HepG2 (cell line): ENCODE measurements at regions not wholly inside any gene's neighbourhood (a gene's known extent, or its start where the extent isn't known, plus 50 kb on each side); places are given as distances from the start of the nearest gene placed in this dataset.

Experiments
- ATAC-seq: fragments of 200-7000 bp; cut with Tn5 transposase; 3 replicates; pipeline ENCODE4 v1.9.1; 2020; ENCODE audit warnings: mild to moderate bottlenecking, moderate library complexity
- BruUV-seq: library from RNA; stranded (reverse); fragments of 400-500 nt; replicated peaks from 2 replicates; lab custom pipeline; 2021; lab: Mats Ljungman, UMichigan
- CTCF ChIA-PET: fragments of 300-600 bp; formaldehyde crosslinking; extraction: SDS; loops from one replicate; lab custom pipeline; 2021; ENCODE audit warnings: low total read pairs, inconsistent platforms, low intra/inter-chr PET ratio; lab: Yijun Ruan, JAX
- POLR2A ChIA-PET: fragments of 350-600 bp; sonication (Branson Sonifier 250); formaldehyde crosslinking; loops from one replicate; lab custom pipeline; 2020; ENCODE audit warnings: antibody characterized with exemption, inconsistent platforms; lab: Yijun Ruan, JAX
- DNase-seq: peaks from one replicate; pipeline ENCODE4 v3.0.0-alpha.2; 2015; ENCODE audit warnings: low spot score
- FAIRE-seq: peaks from 3 replicates; lab custom pipeline; 2011; peaks lifted over from hg19 to GRCh38; lab: Jason Lieb, UNC
- H2AFZ ChIP-seq: one replicate; pipeline ENCODE4 v1.6.1; 2011; ENCODE audit warnings: low read length, inconsistent platforms
- H3K27ac ChIP-seq: fragments of 300-600 bp; 3 replicates; pipeline ENCODE4 v1.8.0; 2011; ENCODE audit warnings: mixed run types, mild to moderate bottlenecking, mixed read lengths, low read length, inconsistent platforms; ENCODE audit not compliant: insufficient read depth; ENCODE audit errors: extremely low read length
- H3K27me3 ChIP-seq, 2 experiments: fragments of 200-600 bp in 1 of 2; 2 replicates in 1 of 2; 3 replicates in 1 of 2; pipeline versions ENCODE4 v1.6.0 to v1.8.0; 2011; ENCODE audit warnings: low read length in 2 of 2, mild to moderate bottlenecking in 2 of 2, moderate library complexity in 2 of 2, inconsistent platforms in 1 of 2; ENCODE audit not compliant: insufficient read depth in 2 of 2, control insufficient read depth in 1 of 2
- H3K36me3 ChIP-seq, 2 experiments: fragments of 200-600 bp in 1 of 2; replicated peaks in 1 of 2; 2 replicates in 1 of 2; 3 replicates in 1 of 2; pipeline versions ENCODE4 v1.5.1 to v1.8.0; 2011; ENCODE audit warnings: low read length in 2 of 2, inconsistent platforms in 1 of 2; ENCODE audit not compliant: insufficient read depth in 2 of 2, control insufficient read depth in 1 of 2
- H3K4me1 ChIP-seq: 2 replicates; pipeline ENCODE4 v1.5.1; 2012; ENCODE audit warnings: low read length, inconsistent platforms; ENCODE audit not compliant: insufficient read depth
- H3K4me2 ChIP-seq: 2 replicates; pipeline ENCODE4 v1.6.0; 2011; ENCODE audit warnings: low read depth, low read length, inconsistent platforms
- H3K4me3 ChIP-seq, 3 experiments: fragments of 200-600 bp in 1 of 3; sonication (generic), shearing (Covaris generic) in 1 of 3; replicated peaks in 1 of 3; 2 replicates each; pipeline ENCODE4 v1.5.1; 2011 to 2016; ENCODE audit warnings: low read length in 3 of 3, inconsistent platforms in 2 of 3, low read depth in 2 of 3, mild to moderate bottlenecking in 2 of 3, control low read depth in 1 of 3, mixed read lengths in 1 of 3; ENCODE audit not compliant: insufficient read depth in 1 of 3
- H3K79me2 ChIP-seq: one replicate; pipeline ENCODE4 v1.6.1; 2011; ENCODE audit warnings: low read length, inconsistent platforms; ENCODE audit not compliant: insufficient read depth
- H3K9ac ChIP-seq: 2 replicates; pipeline ENCODE4 v1.6.0; 2011; ENCODE audit warnings: mild to moderate bottlenecking, low read depth, low read length, inconsistent platforms; ENCODE audit not compliant: insufficient read depth
- H3K9me3 ChIP-seq: 2 replicates; pipeline ENCODE4 v1.5.1; 2012; ENCODE audit warnings: mild to moderate bottlenecking, low read length
- H4K20me1 ChIP-seq: 2 replicates; pipeline ENCODE4 v1.6.0; 2011; ENCODE audit warnings: inconsistent platforms, mild to moderate bottlenecking, low read length, moderate library complexity; ENCODE audit not compliant: insufficient read depth
- DDIT3 ChIP-seq: sonication (generic); formaldehyde crosslinking; IDR thresholded peaks from 2 replicates; pipeline ENCODE4 v1.4.0; 2020; ENCODE audit warnings: mild to moderate bottlenecking, missing genetic modification reagents
- HOXA7 ChIP-seq: sonication (generic); formaldehyde crosslinking; IDR thresholded peaks from 2 replicates; pipeline ENCODE4 v1.8.1; 2022; ENCODE audit warnings: mild to moderate bottlenecking, missing genetic modification reagents, moderate library complexity
- KDM2A ChIP-seq: sonication (generic); formaldehyde crosslinking; IDR thresholded peaks from 2 replicates; pipeline ENCODE4 v1.4.0; 2020; ENCODE audit warnings: low read depth, missing genetic modification reagents, borderline replicate concordance
- KDM3A ChIP-seq: IDR thresholded peaks from 2 replicates; pipeline ENCODE4 v1.6.1; 2018; ENCODE audit warnings: low read depth, missing compliant biosample characterization
- MED13 ChIP-seq: sonication (generic); formaldehyde crosslinking; IDR thresholded peaks from 2 replicates; pipeline ENCODE4 v1.5.0; 2020; ENCODE audit warnings: missing genetic modification reagents
- MLX ChIP-seq: IDR thresholded peaks from 2 replicates; pipeline ENCODE4 v1.6.1; 2016
- MYPOP ChIP-seq: sonication (generic); formaldehyde crosslinking; IDR thresholded peaks from 2 replicates; pipeline ENCODE4 v1.8.1; 2023; ENCODE audit warnings: mild to moderate bottlenecking, moderate library complexity, missing genetic modification reagents
- PLRG1 ChIP-seq: fragments of 450-650 bp; conservative IDR thresholded peaks from 2 replicates; pipeline ENCODE4 v1.6.1; 2016
- REL ChIP-seq: sonication (generic); formaldehyde crosslinking; conservative IDR thresholded peaks from 2 replicates; pipeline ENCODE4 v1.8.0; 2022; ENCODE audit warnings: mild to moderate bottlenecking, missing genetic modification reagents, moderate library complexity
- RFXAP ChIP-seq: sonication (generic); formaldehyde crosslinking; IDR thresholded peaks from 2 replicates; pipeline ENCODE4 v1.4.0; 2020; ENCODE audit warnings: missing genetic modification reagents, borderline replicate concordance
- TARDBP ChIP-seq: sonication (generic); formaldehyde crosslinking; IDR thresholded peaks from 2 replicates; pipeline ENCODE4 v1.8.0; 2022; ENCODE audit warnings: mild to moderate bottlenecking, missing genetic modification reagents
- TGIF2 ChIP-seq: IDR thresholded peaks from 2 replicates; pipeline ENCODE4 v1.6.1; 2016; ENCODE audit warnings: control low read depth, missing compliant biosample characterization
- THAP9 ChIP-seq: sonication (generic); formaldehyde crosslinking; IDR thresholded peaks from 2 replicates; pipeline ENCODE4; 2020; ENCODE audit warnings: missing genetic modification reagents, mild to moderate bottlenecking, borderline replicate concordance
- XRCC5 ChIP-seq: fragments of 200-400 bp; formaldehyde crosslinking; optimal IDR thresholded peaks from 2 replicates; pipeline ENCODE3; 2017; ENCODE audit warnings: mild to moderate bottlenecking, low read length
- ZIK1 ChIP-seq: sonication (generic); formaldehyde crosslinking; IDR thresholded peaks from 2 replicates; pipeline ENCODE4 v1.5.0; 2020; ENCODE audit warnings: mild to moderate bottlenecking, low read depth, missing genetic modification reagents, borderline replicate concordance
- ZNF253 ChIP-seq: sonication (generic); formaldehyde crosslinking; IDR thresholded peaks from 2 replicates; pipeline ENCODE4 v1.8.0; 2022; ENCODE audit warnings: mild to moderate bottlenecking, missing genetic modification reagents, borderline replicate concordance
- ZNF367 ChIP-seq: sonication (generic); formaldehyde crosslinking; IDR thresholded peaks from 2 replicates; pipeline ENCODE4 v1.4.0; 2020; ENCODE audit warnings: missing genetic modification reagents, borderline replicate concordance
- ZNF431 ChIP-seq: sonication (generic); formaldehyde crosslinking; IDR thresholded peaks from 2 replicates; pipeline ENCODE4 v1.9.0; 2022; ENCODE audit warnings: missing genetic modification reagents, low read depth, mild to moderate bottlenecking, borderline replicate concordance
- ZNF75D ChIP-seq: sonication (generic); formaldehyde crosslinking; IDR thresholded peaks from 2 replicates; pipeline ENCODE4 v1.8.1; 2023; ENCODE audit warnings: missing genetic modification reagents, mild to moderate bottlenecking, borderline replicate concordance
- ZSCAN22 ChIP-seq: sonication (generic); formaldehyde crosslinking; IDR thresholded peaks from 2 replicates; pipeline ENCODE4 v1.4.0; 2020; ENCODE audit warnings: mild to moderate bottlenecking, missing genetic modification reagents
- WGBS: methylation state at CpG from one replicate; pipeline ENCODE4 v1.1.6; 2017; ENCODE audit warnings: low lambda C conversion rate; 5-methylcytosine and 5-hydroxymethylcytosine counted together
- in situ Hi-C: cut with HindIII; loops from 2 replicates; pipeline ENCODE4 v1.10.0; 2017; ENCODE audit warnings: low pct_unique_long_range_greater_than_20kb; ENCODE audit not compliant: extremely low pct_ligation_motif_present
- intact Hi-C: fragments of 100-400 bp; cut with micrococcal nuclease; formaldehyde crosslinking; loops from one replicate; pipeline ENCODE4 v1.10.0; 2022; ENCODE audit not compliant: unreplicated experiment

GRCh38 chr2:41972819-41973218, 75.0 kb upstream of the PKDCC start:
- no peak overlapping the region for H2AFZ ChIP-seq

More at GRCh38 chr2:41972819-41973218, 75.0 kb upstream of the PKDCC start:
- Histone ChIP-seq H3K36me3 (no peaks in the 10 kb centered on the region), H3K4me3 (no peak overlapping the region), H3K4me1 (peaks cover 4% of the 10 kb centered on the region; the same call in 1 of the 2 replicates), H3K9ac (no peak overlapping the region), H4K20me1 (no peaks in the 10 kb centered on the region), H3K79me2 (no peaks in the 10 kb centered on the region), H3K4me2 (no peak overlapping the region), H3K9me3 (no peaks in the 10 kb centered on the region), H3K27ac (no peak overlapping the region), H3K27me3 (peaks cover 0 to 30% of the 10 kb centered on the region in 2 experiments; a peak in 3 of 5 replicates)
- in situ Hi-C loops, result no loop called here
- FAIRE-seq (no peak), DNase-seq (no peak), ATAC-seq (no peak)
- ChIA-PET POLR2A (no interaction called here), CTCF (no interaction called here)
- BruUV-seq, result no TSS peak
- intact Hi-C loops, result no loop called here
- TF ChIP-seq TGIF2 (CRISPR knock-in tag) (no peak), ZIK1 (CRISPR knock-in tag) (no peak), XRCC5 (no peak), KDM3A (CRISPR knock-in tag) (no peak), PLRG1 (no peak), THAP9 (CRISPR knock-in tag) (no peak), ZNF75D (CRISPR knock-in tag) (no peak), REL (no peak), ZNF253 (CRISPR knock-in tag) (no peak), ZSCAN22 (CRISPR knock-in tag) (no peak), HOXA7 (CRISPR knock-in tag) (no peak), RFXAP (CRISPR knock-in tag) (no peak), ZNF367 (CRISPR knock-in tag) (no peak), MLX (CRISPR knock-in tag) (no peak), ZNF431 (CRISPR knock-in tag) (no peak), KDM2A (CRISPR knock-in tag) (no peak), DDIT3 (CRISPR knock-in tag) (no peak), MED13 (CRISPR knock-in tag) (no peak), MYPOP (no peak), TARDBP (CRISPR knock-in tag) (no peak)
- 33% methylated on average over 8 of the region's 8 CpGs for WGBS
